Adrenal gland (tissue), 9 donors: ENCODE measurements at regions not wholly inside any gene's neighbourhood (a gene's known extent, or its start where the extent isn't known, plus 50 kb on each side); places are given as distances from the start of the nearest gene placed in this dataset.
"Not testable (repeated sequence)": the region's sequence is repeated elsewhere in the genome, so short reads cannot be mapped to it uniquely, and the experiment has no call there.

Experiments used
- DNase-seq, 7 donors: peaks; one replicate each; pipeline ENCODE4 v3.0.0-alpha.2; 2019 to 2020
- H3K27ac ChIP-seq, 5 donors: fragments of 200-600 bp; sonication (generic) in 4 of 5; 1 replicate in 3 of 5; 2 replicates in 2 of 5; pipeline versions ENCODE4 v1.5.1 to v1.8.0; 2016 to 2020; ENCODE audit warnings: mild to moderate bottlenecking in 1 of 5
- H3K27me3 ChIP-seq: fragments of 200-600 bp; 2 replicates; pipeline ENCODE4 v1.8.0; 2021
- H3K36me3 ChIP-seq, 2 donors: fragments of 200-600 bp; replicated peaks in 1 of 2; 1 replicate in 1 of 2; 2 replicates in 1 of 2; pipeline versions ENCODE4 v1.5.1 to v1.8.0; 2018 to 2022
- H3K4me1 ChIP-seq, 2 donors: fragments of 200-600 bp; replicated peaks in 1 of 2; 1 replicate in 1 of 2; 2 replicates in 1 of 2; pipeline versions ENCODE4 v1.5.1 to v1.8.0; 2018 to 2021
- H3K4me3 ChIP-seq, 4 donors: fragments of 200-600 bp; sonication (generic) in 3 of 4; one replicate each; pipeline ENCODE4 v1.5.1; 2016 to 2018
- H3K9me3 ChIP-seq, 3 donors: fragments of 200-600 bp; sonication (generic) in 1 of 3; replicated peaks in 1 of 3; 1 replicate in 2 of 3; 2 replicates in 1 of 3; pipeline versions ENCODE4 v1.5.1 to v1.8.0; 2016 to 2021
- CTCF ChIP-seq, 6 experiments: fragments of 450-650 bp in 4 of 6; fragments of 200-600 bp in 2 of 6; sonication (generic) in 1 of 6; IDR thresholded peaks; 1 replicate in 5 of 6; 2 replicates in 1 of 6; pipeline versions ENCODE4 v1.5.1 to v1.8.0; 2016 to 2021; ENCODE audit warnings: antibody characterized with exemption in 6 of 6, mild to moderate bottlenecking in 2 of 6, moderate library complexity in 1 of 6
- POLR2A ChIP-seq, 2 donors: fragments of 450-650 bp; IDR thresholded peaks; one replicate each; pipeline ENCODE4 v1.6.1; 2017; ENCODE audit warnings: antibody characterized with exemption in 2 of 2, mild to moderate bottlenecking in 2 of 2, moderate library complexity in 1 of 2
- WGBS, 4 donors: extraction: QIAGEN DNeasy Blood & Tissue Kit in 2 of 4; methylation state at CpG; one replicate each; pipeline versions ENCODE4 v1.1.5 to v1.1.7; 2013 to 2017; 5-methylcytosine and 5-hydroxymethylcytosine counted together
- intact Hi-C, 2 donors: fragments of 100-400 bp; cut with DNase I; formaldehyde crosslinking; loops; one replicate each; pipeline versions ENCODE4 v1.14.1 to v1.15.0; 2022 to 2023
- donor health status: healthy with polysubstance abuse.
- donor health status: Bipolar disorder and iron deficiency.
- donor health status: DM: yes; HTN: yes; CAD: no.
- donor health status: DM: no; HTN: no; CAD: no.
- donor health status: DM: no; HTN: no; CAD: no.

- no peak for TF ChIP-seq POLR2A (IDR thresholded peaks at IDR 0.05)
- no peak for TF ChIP-seq CTCF (IDR thresholded peaks at IDR 0.05)
- no peak overlapping the region for H3K27ac ChIP-seq
- no peaks in the 10 kb centered on the region for H3K27me3 ChIP-seq
- no peak overlapping the region for H3K4me3 ChIP-seq
- DNase-seq, result no peak
- intact Hi-C loops, result no loop called here
- no peaks in the 10 kb centered on the region for H3K36me3 ChIP-seq
- H3K4me1 ChIP-seq, result no peaks in the 10 kb centered on the region
- H3K9me3 ChIP-seq, result no peaks in the 10 kb centered on the region
Measured at GRCh38 chr9:13917534-13917933, 396.4 kb downstream of the NFIB start.

GRCh38 chr9:13915591-13916301, 398.2 kb downstream of the NFIB start:
- no peak for TF ChIP-seq POLR2A (IDR thresholded peaks at IDR 0.05)
- no peak for TF ChIP-seq CTCF (IDR thresholded peaks at IDR 0.05)
- 81 to 87% (median 84%) methylated on average over 4 of the region's 4 CpGs for WGBS, 4 donors
- no peak for DNase-seq
- H3K27me3 ChIP-seq, result no peaks in the 10 kb centered on the region
- H3K4me3 ChIP-seq, result no peak overlapping the region
- no peaks in the 10 kb centered on the region for H3K9me3 ChIP-seq
- H3K27ac ChIP-seq, result no peak overlapping the region
- H3K4me1 ChIP-seq, result no peaks in the 10 kb centered on the region
- intact Hi-C loops, result no loop called here
- no peaks in the 10 kb centered on the region for H3K36me3 ChIP-seq

- no peaks in the 10 kb centered on the region for H3K27me3 ChIP-seq
- H3K4me1 ChIP-seq, result no peaks in the 10 kb centered on the region
- no peaks in the 10 kb centered on the region for H3K36me3 ChIP-seq
- H3K9me3 ChIP-seq, result no peaks in the 10 kb centered on the region
- no peak overlapping the region for H3K4me3 ChIP-seq
- no peak overlapping the region for H3K27ac ChIP-seq
- WGBS, 4 donors, result 65 to 93% (median 71%) methylated on average over 1 of the region's 1 CpG
- intact Hi-C loops, result no loop called here
- no peak for DNase-seq
- TF ChIP-seq POLR2A (IDR thresholded peaks at IDR 0.05) (no peak), CTCF (IDR thresholded peaks at IDR 0.05) (no peak)
Measured at GRCh38 chr9:13915131-13915530, 398.8 kb downstream of the NFIB start.

GRCh38 chr9:13911473-13911872, 402.5 kb downstream of the NFIB start:
- 49 to 67% (median 56%) methylated on average over 2 of the region's 2 CpGs for WGBS, 4 donors
- H3K4me3 ChIP-seq, result no peak overlapping the region
- no peaks in the 10 kb centered on the region for H3K36me3 ChIP-seq
- H3K4me1 ChIP-seq, result no peaks in the 10 kb centered on the region
- no peaks in the 10 kb centered on the region for H3K9me3 ChIP-seq
- no peak for DNase-seq
- H3K27ac ChIP-seq, result no peak overlapping the region
- TF ChIP-seq POLR2A (IDR thresholded peaks at IDR 0.05) (no peak), CTCF (IDR thresholded peaks at IDR 0.05) (no peak)
- no peaks in the 10 kb centered on the region for H3K27me3 ChIP-seq
- intact Hi-C loops, result no loop called here

GRCh38 chr9:13907842-13908241, 406.1 kb downstream of the NFIB start:
- H3K27ac ChIP-seq, H3K9me3 ChIP-seq, H3K4me1 ChIP-seq, DNase-seq, H3K36me3 ChIP-seq, intact Hi-C loops, H3K27me3 ChIP-seq, H3K4me3 ChIP-seq: not testable (repeated sequence)
- WGBS, 4 donors, result 93 to 95% (median 94%) methylated on average over 3 of the region's 3 CpGs
